K562 (cell line): ENCODE measurements at regions not wholly inside any gene's neighbourhood (a gene's known extent, or its start where the extent isn't known, plus 50 kb on each side); places are given as distances from the start of the nearest gene placed in this dataset.

ENCODE experiments used
- ATAC-seq: fragments of 200-7000 bp; cut with Tn5 transposase; 3 replicates; pipeline ENCODE4 v1.9.1; 2020; ENCODE audit warnings: moderate library complexity
- BruUV-seq: library from RNA; stranded (reverse); fragments of 400-500 nt; replicated peaks from 2 replicates; lab custom pipeline; 2021; lab: Mats Ljungman, UMichigan
- CTCF ChIA-PET: fragments of 300-600 bp; formaldehyde crosslinking; extraction: SDS; loops from one replicate; lab custom pipeline; 2021; ENCODE audit warnings: low intra/inter-chr PET ratio; lab: Yijun Ruan, JAX
- POLR2A ChIA-PET: fragments of 300-600, 350-650 bp; sonication (Branson Sonifier 250); formaldehyde crosslinking; extraction: SDS; loops from one replicate; lab custom pipeline; 2021; ENCODE audit warnings: antibody characterized with exemption, inconsistent platforms; lab: Yijun Ruan, JAX
- DNase-seq, 4 experiments: peaks; one replicate each; pipeline versions ENCODE4 v3.0.0 to v3.0.0-alpha.2; 2011 to 2018; ENCODE audit warnings: low spot score in 3 of 4, mixed read lengths in 3 of 4; ENCODE audit errors: extremely low read depth in 1 of 4
- FAIRE-seq: peaks from 2 replicates; lab custom pipeline; 2011; peaks lifted over from hg19 to GRCh38; lab: Jason Lieb, UNC
- H2AFZ ChIP-seq: 2 replicates; pipeline ENCODE4 v1.6.0; 2011; ENCODE audit warnings: low read depth, low read length, control low read depth, inconsistent platforms
- H3K27ac ChIP-seq: fragments of 200-600 bp; 3 replicates; pipeline ENCODE4 v1.8.0; 2011; ENCODE audit warnings: low read depth, mild to moderate bottlenecking, control low read depth, inconsistent platforms, low read length, moderate library complexity, mixed read lengths; ENCODE audit errors: extremely low read depth
- H3K27me3 ChIP-seq, 2 experiments: fragments of 300-600 bp in 1 of 2; 2 replicates in 1 of 2; 3 replicates in 1 of 2; pipeline versions ENCODE4 v1.6.0 to v1.8.0; 2011; ENCODE audit warnings: inconsistent platforms in 2 of 2, low read length in 2 of 2, mild to moderate bottlenecking in 1 of 2, mixed read lengths in 1 of 2, moderate library complexity in 1 of 2; ENCODE audit not compliant: control insufficient read depth in 2 of 2, insufficient read depth in 2 of 2
- H3K36me3 ChIP-seq: fragments of 300-600 bp; 3 replicates; pipeline ENCODE4 v1.8.0; 2011; ENCODE audit warnings: mild to moderate bottlenecking, low read length, inconsistent platforms; ENCODE audit not compliant: control insufficient read depth, insufficient read depth
- H3K4me1 ChIP-seq, 2 experiments: fragments of 200-600 bp in 1 of 2; replicated peaks in 1 of 2; 2 replicates in 1 of 2; 3 replicates in 1 of 2; pipeline versions ENCODE4 v1.5.1 to v1.8.0; 2011; ENCODE audit warnings: inconsistent platforms in 2 of 2, low read length in 2 of 2, mild to moderate bottlenecking in 1 of 2, mixed read lengths in 1 of 2, moderate library complexity in 1 of 2; ENCODE audit not compliant: control insufficient read depth in 2 of 2, insufficient read depth in 2 of 2
- H3K4me2 ChIP-seq: 2 replicates; pipeline ENCODE4 v1.6.1; 2011; ENCODE audit warnings: low read length, control low read depth, inconsistent platforms, mixed read lengths; ENCODE audit not compliant: insufficient read depth
- H3K4me3 ChIP-seq: fragments of 200-600 bp; sonication (generic), shearing (Covaris generic); 2 replicates; pipeline ENCODE4 v1.5.1; 2016; ENCODE audit warnings: control low read depth, inconsistent platforms
- H3K79me2 ChIP-seq: fragments of 200-600 bp; 3 replicates; pipeline ENCODE4 v1.8.0; 2011; ENCODE audit warnings: low read length, inconsistent platforms; ENCODE audit not compliant: control insufficient read depth, insufficient read depth
- H3K9ac ChIP-seq, 2 experiments: 2 replicates each; pipeline versions ENCODE4 v1.6.0 to v1.6.1; 2011; ENCODE audit warnings: low read depth in 2 of 2, low read length in 2 of 2, control low read depth in 1 of 2, inconsistent platforms in 1 of 2, mild to moderate bottlenecking in 1 of 2, mixed read lengths in 1 of 2; ENCODE audit not compliant: insufficient read depth in 1 of 2
- H3K9me1 ChIP-seq: one replicate; pipeline ENCODE4 v1.6.0; 2011; ENCODE audit warnings: inconsistent platforms, mild to moderate bottlenecking, low read length, moderate library complexity; ENCODE audit not compliant: control insufficient read depth, insufficient read depth
- H3K9me3 ChIP-seq: replicated peaks from 2 replicates; pipeline ENCODE4 v1.5.1; 2011; ENCODE audit warnings: low read depth, low read length, inconsistent platforms; ENCODE audit not compliant: control insufficient read depth, insufficient read depth
- H4K20me1 ChIP-seq: replicated peaks from 2 replicates; pipeline ENCODE4 v1.6.1; 2011; ENCODE audit warnings: low read length, inconsistent platforms, mixed read lengths; ENCODE audit not compliant: control insufficient read depth, insufficient read depth
- BCL6 ChIP-seq: fragments of 250-450 bp; sonication (Bioruptor Pico); IDR thresholded peaks from 2 replicates; pipeline ENCODE4 v1.4.0; 2020
- COPS2 ChIP-seq: fragments of 450-650 bp; conservative IDR thresholded peaks from 2 replicates; pipeline ENCODE4 v1.6.1; 2016; ENCODE audit warnings: mild to moderate bottlenecking, moderate library complexity
- FOXP1 ChIP-seq: sonication (generic); formaldehyde crosslinking; IDR thresholded peaks from 2 replicates; pipeline ENCODE4 v1.8.0; 2022; ENCODE audit warnings: mild to moderate bottlenecking, missing genetic modification reagents
- KLF10 ChIP-seq: fragments of 250-450 bp; sonication (Bioruptor Pico); IDR thresholded peaks from 2 replicates; pipeline ENCODE4 v1.6.1; 2021; ENCODE audit warnings: matching md5 sums
- RBM14 ChIP-seq: fragments of 200-400 bp; formaldehyde crosslinking; IDR thresholded peaks from 2 replicates; pipeline ENCODE4 v1.6.1; 2018; ENCODE audit warnings: low read depth, mild to moderate bottlenecking, low read length, moderate library complexity, borderline replicate concordance; ENCODE audit not compliant: insufficient read depth
- TCF7 ChIP-seq: sonication (generic); IDR thresholded peaks from 2 replicates; pipeline ENCODE4 v1.6.1; 2016; ENCODE audit warnings: antibody characterized with exemption, borderline replicate concordance
- ZNF592 ChIP-seq: fragments of 450-650 bp; IDR thresholded peaks from 2 replicates; pipeline ENCODE4 v1.6.1; 2017; ENCODE audit warnings: antibody characterized with exemption, mild to moderate bottlenecking
- ZNF699 ChIP-seq: fragments of 250-450 bp; sonication (Bioruptor Pico); IDR thresholded peaks from 2 replicates; pipeline ENCODE4 v1.8.0; 2021; ENCODE audit warnings: mild to moderate bottlenecking, moderate library complexity; ENCODE audit not compliant: insufficient replicate concordance
- WGBS: fragments of 100-300 bp; shearing (Covaris generic); methylation state at CpG from one replicate; pipeline ENCODE4 v1.1.6; 2016; ENCODE audit warnings: low coverage, mixed read lengths; ENCODE audit not compliant: insufficient coverage; ENCODE audit errors: missing lambda C conversion rate; 5-methylcytosine and 5-hydroxymethylcytosine counted together
- in situ Hi-C: fragments of 300-500 bp; cut with MboI; formaldehyde crosslinking; loops from 4 replicates; pipeline ENCODE4 v1.15.0; 2018; ENCODE audit warnings: inconsistent platforms, mixed read lengths
- intact Hi-C: fragments of 100-400 bp; cut with micrococcal nuclease; formaldehyde crosslinking; loops from 2 replicates; pipeline ENCODE4 v1.14.2; 2022
- TF ChIP-seq, protein P1 (sequence below): fragments of 450-650 bp; IDR thresholded peaks from 2 replicates; pipeline ENCODE4 v1.6.1; 2018; ENCODE audit not compliant: partially characterized antibody

GRCh38 chr4:97015301-97015700 lies 1128.0 kb downstream of the STPG2 start:
- 0% methylated on average over 1 of the region's 1 CpG for WGBS
- no peak overlapping the region for H3K27ac ChIP-seq

More at GRCh38 chr4:97015301-97015700, 1128.0 kb downstream of the STPG2 start:
- in situ Hi-C loops (no loop called here), intact Hi-C loops (no loop called here)
- DNase-seq (no peak), FAIRE-seq (no peak), ATAC-seq (no peak)
- POLR2A ChIA-PET: no interaction called here
- no peaks in the 10 kb centered on the region for H3K9me1 ChIP-seq
- no peak overlapping the region for H3K9ac ChIP-seq
- no peak overlapping the region for H3K4me2 ChIP-seq
- no peaks in the 10 kb centered on the region for H3K27me3 ChIP-seq
- CTCF ChIA-PET: no interaction called here
- no peak overlapping the region for H2AFZ ChIP-seq
- H3K79me2 ChIP-seq: no peaks in the 10 kb centered on the region
- H3K9me3 ChIP-seq: no peaks in the 10 kb centered on the region
- TF ChIP-seq ZNF592: no peak
- TF ChIP-seq, protein P1, sequence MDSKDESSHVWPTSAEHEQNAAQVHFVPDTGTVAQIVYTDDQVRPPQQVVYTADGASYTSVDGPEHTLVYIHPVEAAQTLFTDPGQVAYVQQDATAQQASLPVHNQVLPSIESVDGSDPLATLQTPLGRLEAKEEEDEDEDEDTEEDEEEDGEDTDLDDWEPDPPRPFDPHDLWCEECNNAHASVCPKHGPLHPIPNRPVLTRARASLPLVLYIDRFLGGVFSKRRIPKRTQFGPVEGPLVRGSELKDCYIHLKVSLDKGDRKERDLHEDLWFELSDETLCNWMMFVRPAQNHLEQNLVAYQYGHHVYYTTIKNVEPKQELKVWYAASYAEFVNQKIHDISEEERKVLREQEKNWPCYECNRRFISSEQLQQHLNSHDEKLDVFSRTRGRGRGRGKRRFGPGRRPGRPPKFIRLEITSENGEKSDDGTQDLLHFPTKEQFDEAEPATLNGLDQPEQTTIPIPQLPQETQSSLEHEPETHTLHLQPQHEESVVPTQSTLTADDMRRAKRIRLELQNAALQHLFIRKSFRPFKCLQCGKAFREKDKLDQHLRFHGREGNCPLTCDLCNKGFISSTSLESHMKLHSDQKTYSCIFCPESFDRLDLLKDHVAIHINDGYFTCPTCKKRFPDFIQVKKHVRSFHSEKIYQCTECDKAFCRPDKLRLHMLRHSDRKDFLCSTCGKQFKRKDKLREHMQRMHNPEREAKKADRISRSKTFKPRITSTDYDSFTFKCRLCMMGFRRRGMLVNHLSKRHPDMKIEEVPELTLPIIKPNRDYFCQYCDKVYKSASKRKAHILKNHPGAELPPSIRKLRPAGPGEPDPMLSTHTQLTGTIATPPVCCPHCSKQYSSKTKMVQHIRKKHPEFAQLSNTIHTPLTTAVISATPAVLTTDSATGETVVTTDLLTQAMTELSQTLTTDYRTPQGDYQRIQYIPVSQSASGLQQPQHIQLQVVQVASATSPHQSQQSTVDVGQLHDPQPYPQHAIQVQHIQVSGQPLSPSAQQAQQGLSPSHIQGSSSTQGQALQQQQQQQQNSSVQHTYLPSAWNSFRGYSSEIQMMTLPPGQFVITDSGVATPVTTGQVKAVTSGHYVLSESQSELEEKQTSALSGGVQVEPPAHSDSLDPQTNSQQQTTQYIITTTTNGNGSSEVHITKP: no peak
- TF ChIP-seq FOXP1 (CRISPR knock-in tag): no peak
- TF ChIP-seq RBM14: no peak
- no peak for TF ChIP-seq KLF10
- no peak for TF ChIP-seq COPS2
- TF ChIP-seq TCF7: no peak
- no peak for TF ChIP-seq ZNF699 (CRISPR knock-in tag)
- no peak for TF ChIP-seq BCL6 (CRISPR knock-in tag)
- no peaks in the 10 kb centered on the region for H4K20me1 ChIP-seq
- no TSS peak for BruUV-seq
- H3K4me1 ChIP-seq: no peaks in the 10 kb centered on the region
- no peak overlapping the region for H3K4me3 ChIP-seq
- H3K36me3 ChIP-seq: no peaks in the 10 kb centered on the region
